Stimulated activated CD4-positive, alpha-beta T cell treated with anti-CD3 and anti-CD28 coated beads, Interleukin-4, amount 100 ng/mL, for 48 hours (primary cell): ENCODE measurements at regions not wholly inside any gene's neighbourhood (a gene's known extent, or its start where the extent isn't known, plus 50 kb on each side); places are given as distances from the start of the nearest gene placed in this dataset.
"Not testable (repeated sequence)": the region's sequence is repeated elsewhere in the genome, so short reads cannot be mapped to it uniquely, and the experiment has no call there.

ENCODE experiments used
- DNase-seq, 2 donors: peaks; one replicate each; pipeline ENCODE4 v3.0.0-alpha.2; 2020; ENCODE audit warnings: low read depth in 2 of 2

DNA sequence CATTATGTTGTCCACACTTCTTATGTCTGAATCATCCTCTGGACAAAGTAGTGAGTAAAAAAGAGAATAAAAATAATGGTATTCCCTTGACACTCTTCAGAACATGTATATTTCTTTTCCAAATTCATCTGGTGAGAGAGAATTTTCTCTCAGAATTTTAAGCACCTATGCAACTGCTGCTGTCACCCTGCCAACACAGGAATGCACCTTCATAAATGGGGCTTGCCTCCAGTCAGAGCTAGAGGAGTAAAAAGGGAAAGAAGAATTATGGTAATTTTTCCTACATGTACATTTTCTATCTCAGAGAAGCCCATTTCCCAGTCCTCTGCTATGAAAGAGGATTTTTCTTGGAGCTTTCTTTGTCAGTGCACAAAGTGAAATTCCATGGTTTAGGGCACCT, 92.2 kb upstream of the ALCAM start:
- no peak for DNase-seq

DNA sequence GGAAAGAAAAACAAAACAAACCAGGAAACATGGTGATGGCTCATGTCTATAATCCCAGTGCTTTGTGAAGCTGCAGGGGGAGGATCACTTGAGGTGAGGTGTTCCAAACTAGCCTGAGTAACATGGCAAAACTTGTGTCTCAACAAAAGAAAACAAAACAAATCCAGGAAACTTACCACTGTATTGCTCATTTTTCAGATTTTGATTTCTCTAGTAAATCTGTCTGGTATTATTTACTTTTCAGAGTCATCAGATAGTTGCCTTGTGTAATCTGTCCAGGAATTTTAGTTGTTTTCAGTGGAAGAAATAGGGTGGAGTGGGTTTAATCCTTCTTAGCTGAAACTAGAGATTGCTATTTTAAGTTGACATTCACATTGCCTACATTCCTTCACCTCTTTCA, 91.8 kb upstream of the ALCAM start:
- no peak for DNase-seq

DNA sequence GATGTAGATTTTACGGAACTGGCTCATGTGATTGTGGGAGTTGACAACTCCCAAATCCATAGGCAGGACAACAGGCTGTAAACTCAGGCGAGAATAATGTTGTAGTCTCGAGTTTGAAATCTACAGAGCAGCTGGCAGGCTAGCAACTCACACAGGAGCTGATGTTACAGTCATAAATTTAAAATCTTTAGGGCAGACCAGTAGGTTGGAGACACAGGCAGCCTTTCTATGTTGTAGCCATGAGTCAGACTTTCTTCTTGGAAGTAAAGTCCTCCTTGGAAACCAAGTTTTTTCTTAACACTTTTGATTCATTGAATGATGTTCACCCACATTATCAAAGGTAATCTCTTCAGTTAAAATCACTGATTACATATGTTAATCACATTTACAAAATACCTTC, 89.1 kb upstream of the ALCAM start:
- DNase-seq: no peak

DNA sequence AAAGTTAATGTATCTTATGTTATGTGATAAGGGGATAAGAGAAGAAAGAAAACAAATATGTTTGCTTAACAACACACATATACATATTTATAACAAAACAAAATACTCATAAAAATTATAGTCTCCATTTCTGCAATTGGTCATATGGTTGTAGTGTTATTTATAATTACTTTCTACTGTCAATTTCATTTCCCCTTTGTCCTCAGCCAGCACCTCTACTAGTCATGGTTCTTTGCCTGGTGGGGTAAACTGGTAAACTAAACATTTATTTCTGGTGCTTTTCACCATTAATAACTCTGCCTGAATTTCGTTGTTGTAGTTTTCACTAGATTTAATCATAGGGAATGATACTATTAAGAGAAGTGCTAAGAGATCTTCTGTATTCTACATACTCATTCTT, 88.0 kb upstream of the ALCAM start:
- DNase-seq: no peak

DNA sequence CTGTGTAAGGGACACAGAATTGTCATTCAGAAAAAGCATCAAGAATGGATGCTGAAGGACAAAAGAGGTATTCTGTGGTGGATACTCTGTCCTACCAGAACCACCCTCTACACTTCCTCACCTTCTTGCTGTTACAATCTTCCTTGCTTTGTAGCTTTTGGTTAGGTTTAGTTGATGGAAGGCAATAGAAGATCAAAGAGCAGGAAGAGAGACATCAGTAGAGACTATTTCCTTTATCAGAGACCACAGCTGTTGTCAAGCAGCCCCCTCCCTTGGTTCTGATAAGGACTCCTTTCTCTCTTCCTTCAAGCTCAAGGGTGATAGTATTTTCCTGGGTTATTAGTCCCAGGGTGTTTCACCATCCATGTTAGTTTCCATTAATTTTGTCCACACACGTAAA, 84.7 kb upstream of the ALCAM start:
- DNase-seq: no peak

DNA sequence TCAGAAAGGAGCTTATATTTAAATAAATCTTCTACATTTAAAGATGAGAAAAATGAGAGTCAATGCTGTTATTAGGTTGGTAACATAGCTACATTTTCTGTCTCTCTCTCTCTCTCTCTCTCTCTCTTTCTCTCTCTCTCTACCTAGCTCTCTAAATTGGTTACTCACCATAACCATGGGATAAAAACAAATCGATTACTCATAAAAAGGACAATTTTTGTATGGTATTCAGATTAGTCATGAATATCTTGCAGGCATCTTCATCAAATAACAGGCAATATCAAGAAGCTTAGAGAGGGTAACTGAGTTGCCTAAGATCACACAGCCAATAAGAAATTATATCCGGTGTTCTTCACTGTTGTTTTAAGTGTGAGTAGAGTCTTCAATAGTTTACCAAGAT, 81.8 kb upstream of the ALCAM start:
- no peak for DNase-seq

DNA sequence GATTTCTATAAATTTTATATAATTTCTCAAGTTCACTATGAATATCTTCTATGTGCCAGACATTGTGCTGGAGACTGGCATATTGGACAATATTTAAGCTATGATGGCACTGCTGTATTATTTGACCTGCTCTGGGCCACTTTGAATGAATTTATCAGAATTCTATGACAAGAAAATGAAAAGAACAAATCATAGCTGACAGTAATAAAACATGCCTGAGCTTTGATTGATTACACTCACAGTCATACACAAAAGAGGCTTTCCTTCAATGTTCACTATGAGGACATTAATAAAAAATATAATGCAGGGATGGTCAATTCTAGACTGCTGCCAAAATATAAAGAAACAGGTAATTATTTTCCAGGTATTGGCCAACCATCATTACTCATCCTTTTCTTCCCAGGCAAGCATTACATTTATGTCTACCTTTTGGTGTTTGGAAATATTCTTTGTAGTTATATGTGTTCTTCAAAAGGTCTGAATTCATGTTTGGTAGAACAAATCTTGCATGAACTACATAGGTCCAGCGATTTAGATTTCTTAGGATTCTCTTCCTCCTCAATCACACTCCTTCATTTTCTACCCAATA, 81.0 kb upstream of the ALCAM start:
- DNase-seq: no peak

DNA sequence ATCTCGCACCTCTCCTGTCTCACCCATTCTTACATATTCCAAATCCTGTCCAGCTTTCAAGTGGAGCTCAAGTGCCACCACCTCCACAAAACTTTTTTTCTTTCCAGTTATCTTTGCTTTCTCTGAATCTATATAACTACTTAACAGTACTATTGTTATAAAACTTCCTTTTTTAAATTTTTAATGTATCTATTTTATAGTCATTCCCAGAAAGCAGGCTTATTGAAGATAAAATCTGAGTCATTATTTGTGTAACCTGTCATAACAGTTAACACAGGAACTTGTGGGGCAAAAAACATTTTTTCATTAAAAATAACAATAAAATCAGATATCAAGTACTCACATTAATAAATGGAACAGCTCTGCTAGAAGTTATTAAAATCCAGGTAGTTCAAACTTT, 73.3 kb upstream of the ALCAM start:
- DNase-seq: no peak

DNA sequence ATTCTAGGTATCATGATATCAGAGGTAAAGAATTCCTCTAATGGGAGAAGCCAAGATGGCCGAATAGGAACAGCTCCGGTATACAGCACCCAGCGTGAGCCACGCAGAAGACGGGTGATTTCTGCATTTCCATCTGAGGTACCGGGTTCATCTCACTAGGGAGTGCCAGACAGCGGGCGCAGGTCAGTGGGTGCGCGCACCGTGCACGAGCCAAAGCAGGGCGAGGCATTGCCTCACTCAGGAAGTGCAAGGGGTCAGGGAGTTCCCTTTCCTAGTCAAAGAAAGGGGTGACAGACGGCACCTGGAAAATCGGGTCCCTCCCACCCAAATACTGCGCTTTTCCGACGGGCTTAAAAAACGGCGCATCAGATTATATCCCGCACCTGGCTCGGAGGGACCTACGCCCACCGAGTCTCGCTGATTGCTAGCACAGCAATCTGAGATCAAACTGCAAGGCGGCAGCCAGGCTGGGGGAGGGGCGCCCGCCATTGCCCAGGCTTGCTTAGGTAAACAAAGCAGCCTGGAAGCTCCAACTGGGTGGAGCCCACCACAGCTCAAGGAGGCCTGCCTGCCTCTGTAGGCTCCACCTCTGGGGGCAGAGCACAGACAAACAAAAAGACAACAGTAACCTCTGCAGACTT, 70.4 kb upstream of the ALCAM start:
- DNase-seq: not testable (repeated sequence)

DNA sequence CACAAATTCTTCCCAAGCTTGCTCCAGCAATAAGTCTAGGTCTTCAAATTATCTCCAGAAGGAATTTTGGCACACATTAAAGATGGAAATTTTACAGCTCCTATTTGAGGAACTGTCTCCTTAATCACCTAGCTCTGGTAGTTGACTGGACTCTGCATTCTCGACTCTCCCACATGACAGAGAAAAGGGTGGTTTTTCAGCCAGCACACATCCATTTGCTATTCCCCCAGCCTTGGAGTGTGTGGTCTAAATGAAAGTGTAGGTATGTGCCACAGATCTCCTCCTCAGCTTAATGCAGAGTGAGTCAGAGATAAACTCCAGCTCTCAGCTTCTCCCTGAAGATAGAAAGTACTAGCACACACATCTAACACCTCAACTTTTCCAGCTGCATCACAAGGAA, 62.2 kb upstream of the ALCAM start:
- DNase-seq: no peak

DNA sequence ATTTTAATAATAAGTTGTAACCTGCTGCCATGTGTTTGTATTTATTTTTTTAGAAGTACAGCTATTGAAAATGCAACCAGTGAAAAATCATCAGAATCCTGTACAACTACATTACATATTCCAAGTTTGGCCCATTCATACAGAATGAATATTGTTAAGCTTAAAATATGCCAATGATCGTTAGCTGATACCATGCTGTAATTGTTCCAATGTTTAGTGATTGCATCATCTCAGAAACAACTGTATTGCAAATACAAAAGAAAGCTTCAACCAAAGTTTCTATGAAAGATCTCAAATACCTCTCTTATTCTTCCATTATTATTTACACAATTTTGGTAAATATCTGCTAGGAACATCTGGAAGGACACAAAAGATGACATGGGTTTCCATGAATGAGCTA, 51.6 kb upstream of the ALCAM start:
- DNase-seq: no peak

DNA sequence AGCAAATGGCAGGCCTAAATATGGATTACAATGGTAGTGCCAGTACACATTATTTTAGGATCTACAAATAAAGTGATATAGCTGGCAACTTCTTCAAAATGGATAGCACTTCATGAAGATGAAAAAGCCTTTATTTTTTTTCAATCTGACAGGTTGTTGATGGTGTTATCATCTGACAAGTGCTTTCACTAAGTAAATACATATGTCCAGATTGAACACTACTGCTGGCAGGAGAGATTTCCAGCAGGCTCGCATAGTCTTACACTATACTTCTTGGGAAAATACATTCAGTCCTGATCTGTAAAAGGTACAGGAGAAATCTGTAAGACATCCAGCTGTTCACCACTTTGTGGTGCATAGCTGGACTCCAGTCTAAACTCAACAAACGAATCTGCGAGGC, 50.9 kb upstream of the ALCAM start:
- no peak for DNase-seq

DNA sequence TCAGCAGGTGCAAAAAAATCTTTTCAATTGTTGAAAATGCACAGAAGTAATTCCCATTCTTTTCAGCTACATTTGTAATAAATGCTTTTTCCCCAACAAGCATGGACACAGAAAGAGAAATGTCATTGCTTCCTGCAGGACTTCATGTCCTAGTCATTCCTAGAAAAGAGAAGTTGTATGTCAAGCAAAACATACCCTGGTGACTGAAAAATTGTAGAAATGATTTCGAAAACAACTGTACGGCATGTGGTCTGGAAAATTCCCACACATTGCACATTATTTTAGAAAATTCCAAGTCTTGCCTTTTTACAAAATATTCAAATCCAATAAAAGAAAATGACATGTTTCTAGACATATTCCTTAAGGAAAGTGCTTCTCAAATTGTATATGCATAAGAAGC, 50.4 kb upstream of the ALCAM start:
- no peak for DNase-seq
